ENCODE measurements at regions not wholly inside any gene's neighbourhood (a gene's known extent, or its start where the extent isn't known, plus 50 kb on each side); places are given as distances from the start of the nearest gene placed in this dataset.

DNA sequence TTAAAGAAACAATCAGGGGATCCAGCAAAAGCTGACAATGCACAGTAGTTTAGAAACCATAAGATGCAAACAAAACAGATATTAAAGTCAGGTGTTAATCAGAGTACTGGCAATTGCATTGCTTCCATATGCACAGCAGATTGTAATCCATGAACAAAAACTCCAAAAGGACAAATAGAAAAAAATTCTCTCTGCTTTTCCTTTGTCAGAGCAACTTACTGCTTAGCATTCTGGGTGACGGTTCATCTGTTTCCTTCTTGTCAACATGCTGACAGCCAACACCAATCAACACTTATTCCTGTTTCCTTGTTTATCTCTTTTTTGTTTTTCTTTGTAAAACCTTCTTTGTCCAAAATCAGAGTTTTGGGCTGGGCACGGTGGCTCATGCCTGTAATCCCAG is 473.1 kb downstream of the XIRP2 start:
- peaks cover 1% of the 10 kb centered on the region for H3K9me3 Mint-ChIP-seq (ENCODE audit: insufficient read depth)
- no peak overlapping the region for H3K4me3 Mint-ChIP-seq
- TF ChIP-seq EZH2 (IDR thresholded peaks at IDR 0.05; ENCODE audit: borderline replicate concordance, insufficient read depth, low read depth, low read length, poor library complexity, severe bottlenecking): no peak
- TF ChIP-seq, protein P1, sequence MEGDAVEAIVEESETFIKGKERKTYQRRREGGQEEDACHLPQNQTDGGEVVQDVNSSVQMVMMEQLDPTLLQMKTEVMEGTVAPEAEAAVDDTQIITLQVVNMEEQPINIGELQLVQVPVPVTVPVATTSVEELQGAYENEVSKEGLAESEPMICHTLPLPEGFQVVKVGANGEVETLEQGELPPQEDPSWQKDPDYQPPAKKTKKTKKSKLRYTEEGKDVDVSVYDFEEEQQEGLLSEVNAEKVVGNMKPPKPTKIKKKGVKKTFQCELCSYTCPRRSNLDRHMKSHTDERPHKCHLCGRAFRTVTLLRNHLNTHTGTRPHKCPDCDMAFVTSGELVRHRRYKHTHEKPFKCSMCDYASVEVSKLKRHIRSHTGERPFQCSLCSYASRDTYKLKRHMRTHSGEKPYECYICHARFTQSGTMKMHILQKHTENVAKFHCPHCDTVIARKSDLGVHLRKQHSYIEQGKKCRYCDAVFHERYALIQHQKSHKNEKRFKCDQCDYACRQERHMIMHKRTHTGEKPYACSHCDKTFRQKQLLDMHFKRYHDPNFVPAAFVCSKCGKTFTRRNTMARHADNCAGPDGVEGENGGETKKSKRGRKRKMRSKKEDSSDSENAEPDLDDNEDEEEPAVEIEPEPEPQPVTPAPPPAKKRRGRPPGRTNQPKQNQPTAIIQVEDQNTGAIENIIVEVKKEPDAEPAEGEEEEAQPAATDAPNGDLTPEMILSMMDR (IDR thresholded peaks at IDR 0.05): no peak

DNA sequence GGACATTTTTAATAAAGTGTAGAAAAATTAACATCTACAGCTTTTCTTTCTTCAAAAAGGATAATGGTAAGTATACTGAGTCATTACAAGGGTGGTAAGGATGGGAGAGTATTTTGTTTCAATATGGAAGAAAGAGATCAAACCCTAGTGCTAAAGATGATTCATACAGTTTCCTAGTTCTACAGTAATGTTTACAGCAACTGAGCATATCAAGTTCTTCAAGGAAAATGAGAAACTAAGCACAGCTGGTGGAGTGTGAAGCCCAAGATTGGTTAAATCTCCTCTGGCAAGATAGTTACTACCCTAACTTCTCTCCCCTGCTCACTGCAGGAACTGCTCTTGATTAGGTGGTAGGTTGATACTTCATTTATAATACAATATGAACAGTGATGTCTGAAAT is 467.5 kb downstream of the XIRP2 start:
- no peak overlapping the region for H3K4me3 ChIP-seq (ENCODE audit: control extremely low read depth in 1 of 5, extremely low read depth in 1 of 5, insufficient read depth in 1 of 5, low read depth in 2 of 5, low read length in 4 of 5)
- Mint-ChIP-seq H3K9me3 (ENCODE audit: insufficient read depth) (peaks cover 1% of the 10 kb centered on the region), H3K4me1 (no peaks in the 10 kb centered on the region), H3K4me3 (no peak overlapping the region), H3K27ac (no peak overlapping the region), H3K27me3 (no peaks in the 10 kb centered on the region)
- ChIA-PET CTCF (no interaction called here), POLR2A (no interaction called here)
- H3K4me1 ChIP-seq (ENCODE audit: control insufficient read depth in 2 of 2, insufficient read depth in 2 of 2, low read length in 2 of 2): no peaks in the 10 kb centered on the region
- no peak overlapping the region for H2AFZ ChIP-seq (ENCODE audit: insufficient read depth, low read depth, low read length, poor library complexity, severe bottlenecking)
- no peak for ATAC-seq (ENCODE audit: low read depth)
- no peak overlapping the region for H3K27ac ChIP-seq (ENCODE audit: low read length in 2 of 2)
- no peak overlapping the region for H3K4me2 ChIP-seq (replicated peaks; ENCODE audit: low read depth, low read length, poor library complexity, severe bottlenecking)
- no peaks in the 10 kb centered on the region for H3K9me3 ChIP-seq (ENCODE audit: control extremely low read depth in 1 of 3, control insufficient read depth in 2 of 3, insufficient read depth in 1 of 3, low read length in 2 of 3)
- TF ChIP-seq EZH2 (IDR thresholded peaks at IDR 0.05; ENCODE audit: borderline replicate concordance, insufficient read depth, low read depth, low read length, poor library complexity, severe bottlenecking): no peak
- TF ChIP-seq, protein P1 (IDR thresholded peaks at IDR 0.05): no peak
- H3K9ac ChIP-seq (ENCODE audit: low read length): no peak overlapping the region
- H3K36me3 ChIP-seq (replicated peaks in 1 of 2; ENCODE audit: control extremely low read depth in 1 of 2, control insufficient read depth in 1 of 2, extremely low read depth in 1 of 2, insufficient read depth in 2 of 2, low read length in 1 of 2): no peaks in the 10 kb centered on the region
- H3K79me2 ChIP-seq (ENCODE audit: control insufficient read depth, insufficient read depth, low read length): no peaks in the 10 kb centered on the region
- no peaks in the 10 kb centered on the region for H4K20me1 ChIP-seq (ENCODE audit: control insufficient read depth, insufficient read depth, low read length, poor library complexity, severe bottlenecking)
- H3K27me3 ChIP-seq (replicated peaks in 1 of 4; ENCODE audit: control extremely low read depth in 1 of 4, control insufficient read depth in 3 of 4, insufficient read depth in 4 of 4, low read length in 3 of 4): no peaks in the 10 kb centered on the region
- intact Hi-C loops (cut with micrococcal nuclease): no loop called here
- DNase-seq: no peak

More for the DNA sequence above, 473.1 kb downstream of the XIRP2 start:
- H3K4me1 ChIP-seq (ENCODE audit: control insufficient read depth in 2 of 2, insufficient read depth in 2 of 2, low read length in 2 of 2): no peaks in the 10 kb centered on the region
- no peak overlapping the region for H3K4me3 ChIP-seq (ENCODE audit: control extremely low read depth in 1 of 5, extremely low read depth in 1 of 5, insufficient read depth in 1 of 5, low read depth in 2 of 5, low read length in 4 of 5)
- DNase-seq (no peak), ATAC-seq (ENCODE audit: low read depth) (no peak)
- WGBS (ENCODE audit: insufficient coverage): 38% methylated on average over 2 of the region's 2 CpGs
- no peaks in the 10 kb centered on the region for H3K36me3 ChIP-seq (replicated peaks in 1 of 2; ENCODE audit: control extremely low read depth in 1 of 2, control insufficient read depth in 1 of 2, extremely low read depth in 1 of 2, insufficient read depth in 2 of 2, low read length in 1 of 2)
- ChIA-PET CTCF (no interaction called here), POLR2A (no interaction called here)
- H3K9me3 ChIP-seq (ENCODE audit: control extremely low read depth in 1 of 3, control insufficient read depth in 2 of 3, insufficient read depth in 1 of 3, low read length in 2 of 3): peaks cover 0 to 4% (median 0%) of the 10 kb centered on the region in 3 donors
- Mint-ChIP-seq H3K27ac (no peak overlapping the region), H3K4me1 (no peaks in the 10 kb centered on the region), H3K27me3 (no peaks in the 10 kb centered on the region)
- no peak overlapping the region for H3K9ac ChIP-seq (ENCODE audit: low read length)
- H3K79me2 ChIP-seq (ENCODE audit: control insufficient read depth, insufficient read depth, low read length): no peaks in the 10 kb centered on the region
- H3K4me2 ChIP-seq (replicated peaks; ENCODE audit: low read depth, low read length, poor library complexity, severe bottlenecking): no peak overlapping the region
- no peaks in the 10 kb centered on the region for H3K27me3 ChIP-seq (replicated peaks in 1 of 4; ENCODE audit: control extremely low read depth in 1 of 4, control insufficient read depth in 3 of 4, insufficient read depth in 4 of 4, low read length in 3 of 4)
- H2AFZ ChIP-seq (ENCODE audit: insufficient read depth, low read depth, low read length, poor library complexity, severe bottlenecking): no peak overlapping the region
- no peak overlapping the region for H3K27ac ChIP-seq (ENCODE audit: low read length in 2 of 2)
- intact Hi-C loops (cut with micrococcal nuclease): no loop called here
- no peaks in the 10 kb centered on the region for H4K20me1 ChIP-seq (ENCODE audit: control insufficient read depth, insufficient read depth, low read length, poor library complexity, severe bottlenecking)
